Stomach (tissue), 8 donors: ENCODE measurements at regions not wholly inside any gene's neighbourhood (a gene's known extent, or its start where the extent isn't known, plus 50 kb on each side); places are given as distances from the start of the nearest gene placed in this dataset.
"Not testable (repeated sequence)": the region's sequence is repeated elsewhere in the genome, so short reads cannot be mapped to it uniquely, and the experiment has no call there.

ENCODE experiments used
- DNase-seq, 2 donors: peaks; one replicate each; pipeline versions ENCODE4 v3.0.0 to v3.0.0-alpha.2; 2013 to 2019
- H3K27ac ChIP-seq, 5 donors: fragments of 200-600 bp in 4 of 5; sonication (generic) in 4 of 5; one replicate each; pipeline ENCODE4 v1.5.1; 2013 to 2019; ENCODE audit warnings: mild to moderate bottlenecking in 1 of 5, moderate library complexity in 1 of 5
- H3K27me3 ChIP-seq, 3 donors: fragments of 200-600 bp; sonication (generic); one replicate each; pipeline ENCODE4 v1.5.1; 2017 to 2019; ENCODE audit warnings: mixed run types in 1 of 3
- H3K36me3 ChIP-seq, 4 donors: fragments of 200-600 bp; sonication (generic); 1 replicate in 3 of 4; 2 replicates in 1 of 4; pipeline ENCODE4 v1.5.1; 2016 to 2019
- H3K4me1 ChIP-seq, 4 donors: fragments of 200-600 bp; sonication (generic); one replicate each; pipeline ENCODE4 v1.5.1; 2016 to 2019
- H3K4me3 ChIP-seq, 4 donors: fragments of 200-600 bp; sonication (generic) in 3 of 4; one replicate each; pipeline ENCODE4 v1.5.1; 2016 to 2019; ENCODE audit warnings: mild to moderate bottlenecking in 1 of 4
- H3K9me3 ChIP-seq, 4 donors: fragments of 200-600 bp; sonication (generic); one replicate each; pipeline ENCODE4 v1.5.1; 2016 to 2019
- CTCF ChIP-seq, 7 experiments: fragments of 450-650 bp in 4 of 7; fragments of 200-600 bp in 3 of 7; sonication (generic) in 3 of 7; IDR thresholded peaks; one replicate each; pipeline ENCODE4 v1.5.1; 2016 to 2019; ENCODE audit warnings: antibody characterized with exemption in 7 of 7, control low read depth in 2 of 7, mild to moderate bottlenecking in 1 of 7
- EP300 ChIP-seq: sonication (generic); formaldehyde crosslinking; IDR thresholded peaks from one replicate; pipeline ENCODE4 v1.6.1; 2017; ENCODE audit warnings: antibody characterized with exemption
- POLR2A ChIP-seq, 4 donors: fragments of 450-650 bp; IDR thresholded peaks; one replicate each; pipeline ENCODE4 v1.6.1; 2016; ENCODE audit warnings: antibody characterized with exemption in 4 of 4, control low read depth in 2 of 4, mild to moderate bottlenecking in 1 of 4, moderate library complexity in 1 of 4
- POLR2AphosphoS5 ChIP-seq, 3 donors: sonication (generic); formaldehyde crosslinking; IDR thresholded peaks; one replicate each; pipeline ENCODE4 v1.6.1; 2016; ENCODE audit warnings: antibody characterized with exemption in 3 of 3
- WGBS, 5 donors: extraction: QIAGEN DNeasy Blood & Tissue Kit in 3 of 5; methylation state at CpG; one replicate each; pipeline versions ENCODE4 v1.1.5 to v1.1.7; 2013 to 2018; 5-methylcytosine and 5-hydroxymethylcytosine counted together
- intact Hi-C: fragments of 100-400 bp; cut with DNase I; formaldehyde crosslinking; loops from one replicate; pipeline ENCODE4 v1.15.1; 2023; ENCODE audit warnings: low total_unique reads
- donor health status: healthy with polysubstance abuse.
- donor health status: Bipolar disorder and iron deficiency.
- donor health status: healthy.

GRCh38 chrX:75893281-75893680, 108.2 kb upstream of the MAGEE2 start:
- 65 to 82% (median 76%) methylated on average over 8 of the region's 8 CpGs for WGBS, 5 donors
- no peak for TF ChIP-seq POLR2A (IDR thresholded peaks at IDR 0.05)
- TF ChIP-seq POLR2AphosphoS5 (IDR thresholded peaks at IDR 0.05) = no peak
- TF ChIP-seq CTCF (IDR thresholded peaks at IDR 0.05) = no peak
- no peak for TF ChIP-seq EP300
- Histone ChIP-seq H3K27ac (no peak overlapping the region), H3K4me1 (no peaks in the 10 kb centered on the region), H3K36me3 (no peaks in the 10 kb centered on the region), H3K27me3 (peaks cover 0 to 4% (median 0%) of the 10 kb centered on the region in 3 donors), H3K4me3 (no peak overlapping the region), H3K9me3 (no peaks in the 10 kb centered on the region)
- DNase-seq = no peak
- intact Hi-C loops = no loop called here

GRCh38 chrX:75911716-75912115, 126.7 kb upstream of the MAGEE2 start:
- H3K9me3 ChIP-seq = no peaks in the 10 kb centered on the region
- intact Hi-C loops = no loop called here
- H3K4me1 ChIP-seq = no peaks in the 10 kb centered on the region
- DNase-seq = no peak
- no peak overlapping the region for H3K27ac ChIP-seq
- no peak overlapping the region for H3K4me3 ChIP-seq
- no peaks in the 10 kb centered on the region for H3K36me3 ChIP-seq
- peaks cover 0 to 4% (median 0%) of the 10 kb centered on the region in 3 donors for H3K27me3 ChIP-seq
- 37 to 83% (median 48%) methylated on average over 1 to 2 of the region's 2 CpGs for WGBS, 5 donors
- TF ChIP-seq EP300 (no peak), POLR2AphosphoS5 (IDR thresholded peaks at IDR 0.05) (no peak), POLR2A (IDR thresholded peaks at IDR 0.05) (no peak), CTCF (IDR thresholded peaks at IDR 0.05) (no peak)

- no peak overlapping the region for H3K27ac ChIP-seq
- intact Hi-C loops = no loop called here
Observed at GRCh38 chrX:75957107-75957610, 172.1 kb upstream of the MAGEE2 start.

GRCh38 chrX:75961321-75961720, 176.3 kb upstream of the MAGEE2 start:
- H3K27ac ChIP-seq, H3K4me3 ChIP-seq, H3K9me3 ChIP-seq, intact Hi-C loops, H3K4me1 ChIP-seq, DNase-seq, H3K36me3 ChIP-seq, H3K27me3 ChIP-seq: not testable (repeated sequence)
- 82 to 100% (median 90%) methylated on average over 1 of the region's 1 CpG for WGBS, 5 donors

More at GRCh38 chrX:75957107-75957610, 172.1 kb upstream of the MAGEE2 start:
- Histone ChIP-seq H3K36me3 (no peaks in the 10 kb centered on the region), H3K27me3 (peaks cover 0 to 3% (median 0%) of the 10 kb centered on the region in 3 donors), H3K9me3 (no peaks in the 10 kb centered on the region), H3K4me1 (no peaks in the 10 kb centered on the region), H3K4me3 (no peak overlapping the region)
- whole genome bisulfite sequencing, 5 donors = 44 to 72% (median 60%) methylated on average over 5 of the region's 5 CpGs
- DNase-seq = no peak
- TF ChIP-seq POLR2A (IDR thresholded peaks at IDR 0.05) = no peak

GRCh38 chrX:75963774-75964173, 178.7 kb upstream of the MAGEE2 start:
- H3K9me3 ChIP-seq = no peaks in the 10 kb centered on the region
- H3K27ac ChIP-seq = no peak overlapping the region
- H3K27me3 ChIP-seq = no peaks in the 10 kb centered on the region
- WGBS, 5 donors = 67 to 89% (median 82%) methylated on average over 4 to 7 of the region's 7 CpGs
- TF ChIP-seq EP300 (no peak), CTCF (IDR thresholded peaks at IDR 0.05) (no peak), POLR2A (IDR thresholded peaks at IDR 0.05) (no peak), POLR2AphosphoS5 (IDR thresholded peaks at IDR 0.05) (no peak)
- intact Hi-C loops = no loop called here
- no peaks in the 10 kb centered on the region for H3K4me1 ChIP-seq
- no peak for DNase-seq
- H3K4me3 ChIP-seq = no peak overlapping the region
- H3K36me3 ChIP-seq = no peaks in the 10 kb centered on the region
